Astrocyte of the hippocampus (primary cell): ENCODE measurements at regions not wholly inside any gene's neighbourhood (a gene's known extent, or its start where the extent isn't known, plus 50 kb on each side); places are given as distances from the start of the nearest gene placed in this dataset.
"Not testable (repeated sequence)": the region's sequence is repeated elsewhere in the genome, so short reads cannot be mapped to it uniquely, and the experiment has no call there.

ENCODE experiments used
- DNase-seq: peaks from one replicate; pipeline ENCODE4 v3.0.0; 2011; ENCODE audit warnings: low read depth, low spot score

- DNase-seq: no peak
Measured at GRCh38 chr14:45867046-45867894, 614.3 kb upstream of the MIS18BP1 start.

GRCh38 chr14:45838597-45838996 lies 585.6 kb upstream of the MIS18BP1 start:
- peak; percentile 6 for DNase-seq

GRCh38 chr14:45819107-45819506 lies 566.1 kb upstream of the MIS18BP1 start:
- DNase-seq: no peak

GRCh38 chr14:45811155-45811554 lies 558.2 kb upstream of the MIS18BP1 start:
- no peak for DNase-seq

GRCh38 chr14:45810152-45810872 lies 557.3 kb upstream of the MIS18BP1 start:
- peak; percentile 4 for DNase-seq

- DNase-seq: no peak
Measured at GRCh38 chr14:45807178-45807899, 554.3 kb upstream of the MIS18BP1 start.

GRCh38 chr14:45799511-45799910 lies 546.5 kb upstream of the MIS18BP1 start:
- DNase-seq: no peak

GRCh38 chr14:45798659-45799058 lies 545.7 kb upstream of the MIS18BP1 start:
- no peak for DNase-seq

GRCh38 chr14:45796006-45796405 lies 543.0 kb upstream of the MIS18BP1 start:
- DNase-seq: not testable (repeated sequence)

GRCh38 chr14:45793081-45793480 lies 540.1 kb upstream of the MIS18BP1 start:
- no peak for DNase-seq

GRCh38 chr14:45790293-45790692 lies 537.3 kb upstream of the MIS18BP1 start:
- no peak for DNase-seq

GRCh38 chr14:45787167-45787566 lies 534.2 kb upstream of the MIS18BP1 start:
- no peak for DNase-seq

- no peak for DNase-seq
Measured at GRCh38 chr14:45786266-45786665, 533.3 kb upstream of the MIS18BP1 start.

- DNase-seq: no peak
Measured at GRCh38 chr14:45785240-45785639, 532.2 kb upstream of the MIS18BP1 start.

GRCh38 chr14:45766247-45766646 lies 513.2 kb upstream of the MIS18BP1 start:
- DNase-seq: no peak

- DNase-seq: no peak
Measured at GRCh38 chr14:45757655-45758054, 504.7 kb upstream of the MIS18BP1 start.

GRCh38 chr14:45756412-45756811 lies 503.4 kb upstream of the MIS18BP1 start:
- not testable (repeated sequence) for DNase-seq

- no peak for DNase-seq
Measured at GRCh38 chr14:45743884-45744283, 490.9 kb upstream of the MIS18BP1 start.

- DNase-seq: no peak
Measured at GRCh38 chr14:45742187-45742586, 489.2 kb upstream of the MIS18BP1 start.

GRCh38 chr14:45728434-45729225 lies 475.6 kb upstream of the MIS18BP1 start:
- no peak for DNase-seq

- DNase-seq: no peak
Measured at GRCh38 chr14:45727133-45727532, 474.1 kb upstream of the MIS18BP1 start.
